Endothelial cell of umbilical vein (primary cell): ENCODE measurements at regions not wholly inside any gene's neighbourhood (a gene's known extent, or its start where the extent isn't known, plus 50 kb on each side); places are given as distances from the start of the nearest gene placed in this dataset.

Source experiments
- EZH2 ChIP-seq: IDR thresholded peaks from 2 replicates; pipeline ENCODE4 v1.6.1; 2012; ENCODE audit warnings: borderline replicate concordance, low read depth, mild to moderate bottlenecking, moderate library complexity, low read length, inconsistent platforms; ENCODE audit not compliant: severe bottlenecking
- GATA2 ChIP-seq: IDR thresholded peaks from 2 replicates; pipeline ENCODE4 v1.7.0; 2011; ENCODE audit warnings: low read depth, mild to moderate bottlenecking, moderate library complexity, mixed read lengths, low read length; ENCODE audit not compliant: insufficient read length, insufficient read depth
- JUN ChIP-seq: IDR thresholded peaks from 2 replicates; pipeline ENCODE4 v1.6.1; 2011; ENCODE audit warnings: borderline replicate concordance, low read depth; ENCODE audit not compliant: insufficient read length, insufficient read depth
- MYC ChIP-seq: IDR thresholded peaks from one replicate; pipeline ENCODE4 v1.6.1; 2011; ENCODE audit warnings: mild to moderate bottlenecking, low read depth, low read length
- POLR2A ChIP-seq: IDR thresholded peaks from 2 replicates; pipeline ENCODE4 v1.6.1; 2012; ENCODE audit warnings: low read depth, mild to moderate bottlenecking, control low read depth, low read length
- POLR2AphosphoS5 ChIP-seq: IDR thresholded peaks from 2 replicates; pipeline ENCODE4 v1.6.1; 2012; ENCODE audit warnings: low read depth, mild to moderate bottlenecking, control low read depth, low read length, moderate library complexity; ENCODE audit not compliant: insufficient read depth
- TF ChIP-seq, protein P1 (sequence below), 2 donors: IDR thresholded peaks; 1 replicate in 1 of 2; 2 replicates in 1 of 2; pipeline ENCODE4 v1.5.1; 2011; ENCODE audit warnings: low read length in 2 of 2, mild to moderate bottlenecking in 2 of 2, moderate library complexity in 2 of 2, control low read depth in 1 of 2, inconsistent platforms in 1 of 2, low read depth in 1 of 2; ENCODE audit not compliant: insufficient read depth in 1 of 2; ENCODE audit errors: extremely low read depth in 1 of 2
- TF ChIP-seq, protein P2 (sequence below): IDR thresholded peaks from 2 replicates; pipeline ENCODE4 v1.6.1; 2011; ENCODE audit not compliant: insufficient read depth, insufficient read length

DNA sequence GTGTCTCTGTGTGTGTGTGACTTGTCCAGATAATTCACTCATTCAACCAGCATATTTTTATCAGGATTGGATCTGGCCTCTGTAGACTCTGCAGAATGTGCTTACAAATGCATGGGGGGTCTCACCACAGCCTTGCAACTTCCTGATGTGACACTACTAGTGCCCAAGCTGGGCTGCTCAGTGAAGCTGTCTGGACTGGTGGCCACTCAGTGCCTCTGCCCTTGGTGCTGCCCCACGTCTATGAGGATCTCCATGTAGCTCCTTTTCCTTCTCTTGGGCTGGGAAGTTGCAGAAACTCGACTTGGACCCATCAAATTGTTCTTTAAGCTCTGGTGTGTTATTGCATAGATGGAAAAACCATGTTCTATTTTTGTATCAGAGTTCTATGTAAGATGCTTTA lies 75.8 kb downstream of the NRN1 start:
- TF ChIP-seq, protein P1, sequence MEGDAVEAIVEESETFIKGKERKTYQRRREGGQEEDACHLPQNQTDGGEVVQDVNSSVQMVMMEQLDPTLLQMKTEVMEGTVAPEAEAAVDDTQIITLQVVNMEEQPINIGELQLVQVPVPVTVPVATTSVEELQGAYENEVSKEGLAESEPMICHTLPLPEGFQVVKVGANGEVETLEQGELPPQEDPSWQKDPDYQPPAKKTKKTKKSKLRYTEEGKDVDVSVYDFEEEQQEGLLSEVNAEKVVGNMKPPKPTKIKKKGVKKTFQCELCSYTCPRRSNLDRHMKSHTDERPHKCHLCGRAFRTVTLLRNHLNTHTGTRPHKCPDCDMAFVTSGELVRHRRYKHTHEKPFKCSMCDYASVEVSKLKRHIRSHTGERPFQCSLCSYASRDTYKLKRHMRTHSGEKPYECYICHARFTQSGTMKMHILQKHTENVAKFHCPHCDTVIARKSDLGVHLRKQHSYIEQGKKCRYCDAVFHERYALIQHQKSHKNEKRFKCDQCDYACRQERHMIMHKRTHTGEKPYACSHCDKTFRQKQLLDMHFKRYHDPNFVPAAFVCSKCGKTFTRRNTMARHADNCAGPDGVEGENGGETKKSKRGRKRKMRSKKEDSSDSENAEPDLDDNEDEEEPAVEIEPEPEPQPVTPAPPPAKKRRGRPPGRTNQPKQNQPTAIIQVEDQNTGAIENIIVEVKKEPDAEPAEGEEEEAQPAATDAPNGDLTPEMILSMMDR (IDR thresholded peaks at IDR 0.05; ENCODE audit: extremely low read depth in 1 of 2, insufficient read depth in 1 of 2, low read depth in 1 of 2, low read length in 2 of 2), result no peak
- TF ChIP-seq POLR2AphosphoS5, result no peak
- TF ChIP-seq POLR2A, result no peak
- no peak for TF ChIP-seq EZH2
- TF ChIP-seq GATA2, result no peak
- TF ChIP-seq JUN, result no peak
- TF ChIP-seq, protein P2, sequence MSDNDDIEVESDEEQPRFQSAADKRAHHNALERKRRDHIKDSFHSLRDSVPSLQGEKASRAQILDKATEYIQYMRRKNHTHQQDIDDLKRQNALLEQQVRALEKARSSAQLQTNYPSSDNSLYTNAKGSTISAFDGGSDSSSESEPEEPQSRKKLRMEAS, result no peak
- no peak for TF ChIP-seq MYC
